NCI-H526 (cell line): ENCODE measurements at regions not wholly inside any gene's neighbourhood (a gene's known extent, or its start where the extent isn't known, plus 50 kb on each side); places are given as distances from the start of the nearest gene placed in this dataset.
A peak's percentile ranks its signal among the peaks of the same experiment; 100 is the strongest.

Source experiments
- DNase-seq, 2 experiments: peaks; one replicate each; lab custom pipeline; 2025; lab: John Stamatoyannopoulos, UW

DNA sequence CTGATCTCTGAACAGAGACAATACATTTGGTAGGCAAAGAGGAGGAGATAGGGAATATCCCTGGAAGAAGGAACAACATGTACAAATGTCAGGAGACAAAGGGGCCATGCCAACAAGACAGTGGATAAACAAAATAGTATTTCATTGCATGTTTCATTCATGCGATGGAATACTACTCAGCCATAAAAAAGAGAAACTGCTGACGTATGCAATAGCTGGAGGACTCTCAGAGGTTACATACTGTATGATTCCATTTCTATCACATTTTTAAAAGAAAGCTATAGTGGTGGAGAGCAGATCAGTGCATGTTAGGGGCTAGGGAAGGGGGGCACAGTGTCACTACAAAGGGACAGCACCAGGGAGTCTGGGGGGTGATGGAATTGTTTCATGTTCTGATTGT lies 572.9 kb upstream of the CADM1 start:
- DNase-seq = no peak

DNA sequence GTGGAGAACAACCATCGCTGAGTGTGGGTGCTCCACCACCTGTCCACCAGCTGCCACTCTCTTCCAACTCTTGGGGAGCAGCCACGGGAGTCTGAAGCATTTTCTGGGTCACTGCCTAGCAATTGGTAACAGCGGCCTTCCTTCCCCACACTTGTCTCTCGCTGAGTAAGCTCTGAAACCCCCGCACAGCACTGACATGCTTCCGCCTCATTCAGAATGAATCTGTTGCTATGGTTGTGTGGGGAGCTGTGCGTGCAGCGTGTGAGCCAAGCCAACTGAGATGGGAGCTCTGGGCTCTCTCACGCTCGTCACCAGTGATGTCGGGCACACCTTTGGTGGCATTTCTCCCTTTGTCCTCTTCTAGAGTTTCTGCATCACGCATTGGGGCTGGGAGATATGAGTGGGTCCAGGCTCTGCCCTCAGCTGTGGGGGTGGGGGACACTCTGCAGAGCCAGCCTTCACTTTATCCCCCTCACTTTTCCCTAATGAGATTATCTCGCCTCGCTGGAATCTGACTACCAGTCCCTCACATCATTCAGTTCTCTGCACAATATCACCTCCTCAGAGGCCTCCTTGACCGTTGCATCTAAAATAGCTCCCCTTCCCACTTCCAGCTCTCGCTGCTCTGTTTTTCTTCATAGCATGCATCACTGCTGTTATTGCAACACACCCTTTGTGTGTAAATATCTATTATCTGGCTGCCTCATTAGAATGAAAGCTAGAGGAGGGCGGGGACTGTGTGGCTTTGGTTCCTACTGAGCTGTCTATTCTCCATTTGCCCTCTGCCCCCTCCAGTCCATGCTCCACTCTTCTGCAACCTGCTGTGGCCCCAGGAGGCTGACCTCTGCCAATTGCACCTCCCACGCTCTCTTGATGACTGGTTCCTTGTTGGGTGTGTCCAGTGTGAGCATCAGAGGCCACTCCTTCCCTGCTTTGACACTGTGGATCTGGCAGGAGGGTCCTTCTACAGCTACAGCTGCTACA lies 569.9 kb upstream of the CADM1 start:
- no peak for DNase-seq

DNA sequence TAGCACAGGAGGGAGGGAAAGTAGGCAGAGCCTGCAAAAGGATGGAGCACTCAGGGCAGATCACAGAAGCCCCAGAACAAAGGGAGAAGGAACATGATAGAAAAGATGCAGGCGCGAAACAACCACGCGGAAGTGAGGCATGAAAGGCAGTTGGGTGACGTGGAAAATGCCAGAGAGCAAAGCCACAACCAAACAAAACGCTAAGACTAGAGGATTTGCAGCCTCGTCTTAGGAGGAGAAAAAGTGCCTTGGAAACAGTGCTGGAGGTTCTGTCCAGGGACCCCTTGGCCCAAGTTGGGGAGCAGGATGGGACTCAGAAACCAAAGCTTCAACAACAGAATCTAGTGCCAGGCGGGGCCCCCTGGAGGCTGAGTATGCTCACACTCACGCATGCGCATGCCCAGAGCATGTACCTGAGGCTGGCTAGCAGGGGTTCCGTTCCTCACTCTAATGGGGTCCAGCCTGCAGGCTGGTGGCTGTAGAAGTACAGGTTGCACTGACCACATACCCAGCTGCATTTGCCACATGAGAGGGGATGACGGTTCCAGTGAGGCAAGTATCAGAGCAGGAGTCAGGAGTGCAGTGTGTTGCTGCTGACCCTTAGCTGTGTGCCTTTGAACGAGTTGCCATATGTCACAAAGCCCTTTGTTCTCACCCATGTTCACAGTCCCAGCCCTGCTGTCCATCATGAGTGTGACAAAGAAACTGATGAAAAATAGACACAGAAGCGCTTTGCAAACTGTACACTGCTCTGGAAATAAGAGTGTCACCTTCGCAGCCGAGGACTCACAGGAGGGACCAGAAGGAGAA lies 568.6 kb upstream of the CADM1 start:
- DNase-seq = peak in 1 of 2 experiments; percentile 36

DNA sequence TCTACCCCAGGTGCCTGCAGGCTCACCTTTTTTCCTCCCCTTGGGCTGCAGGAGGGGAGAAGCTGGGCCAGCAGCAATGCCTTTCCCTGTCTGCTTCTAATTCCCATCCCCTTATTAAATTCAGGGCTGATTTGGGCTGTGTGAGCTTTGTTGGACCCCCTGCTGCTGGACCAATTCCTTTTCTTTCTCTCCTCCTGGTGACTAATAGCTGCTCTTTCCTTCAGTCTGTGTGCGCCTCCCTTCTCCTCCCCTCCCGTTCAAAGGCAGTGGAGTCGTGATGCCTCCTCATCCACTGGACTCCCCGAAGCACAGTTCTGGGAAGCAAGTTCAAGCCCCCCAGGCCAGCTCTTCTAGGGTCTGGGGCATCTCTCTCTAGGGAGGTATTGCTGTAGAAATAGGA lies 567.9 kb upstream of the CADM1 start:
- no peak for DNase-seq

DNA sequence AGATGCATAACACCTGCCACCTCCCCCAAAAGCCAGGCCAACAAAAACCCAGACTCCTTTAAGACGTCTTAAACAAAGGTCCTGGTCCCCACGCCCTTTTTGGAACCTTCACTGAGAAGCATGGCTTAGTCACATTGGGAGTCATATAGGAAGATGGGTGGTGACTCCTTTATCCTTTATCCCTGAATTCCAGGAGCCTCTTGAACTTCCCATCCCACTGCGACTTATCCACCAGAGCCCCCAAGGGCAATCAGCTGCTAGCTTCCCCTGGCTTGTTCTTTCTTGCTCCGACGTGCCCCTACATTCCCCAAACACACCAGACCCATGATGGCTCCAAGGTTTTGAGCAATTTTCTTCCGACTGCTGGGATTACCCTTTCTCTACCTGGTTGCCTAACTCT lies 567.0 kb upstream of the CADM1 start:
- no peak for DNase-seq

DNA sequence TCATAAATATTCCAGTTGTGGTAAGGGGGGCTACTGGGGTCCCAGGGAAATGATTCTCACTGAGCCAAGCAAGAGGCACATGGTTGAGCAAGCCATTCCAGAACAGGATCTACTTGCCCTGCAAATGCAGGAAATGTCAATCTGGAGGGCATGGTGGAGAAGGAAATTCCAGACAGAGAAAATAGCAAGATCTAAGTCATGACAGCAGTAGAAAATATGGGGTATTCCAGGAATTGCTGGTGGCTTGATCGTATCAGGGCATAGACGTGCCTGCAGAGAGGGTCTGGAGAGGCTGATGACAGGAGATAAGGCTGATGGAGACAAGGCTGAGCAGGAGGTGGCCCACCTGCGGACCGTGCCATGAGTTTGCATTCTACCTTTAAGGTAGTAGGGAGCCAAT lies 566.3 kb upstream of the CADM1 start:
- DNase-seq = no peak

DNA sequence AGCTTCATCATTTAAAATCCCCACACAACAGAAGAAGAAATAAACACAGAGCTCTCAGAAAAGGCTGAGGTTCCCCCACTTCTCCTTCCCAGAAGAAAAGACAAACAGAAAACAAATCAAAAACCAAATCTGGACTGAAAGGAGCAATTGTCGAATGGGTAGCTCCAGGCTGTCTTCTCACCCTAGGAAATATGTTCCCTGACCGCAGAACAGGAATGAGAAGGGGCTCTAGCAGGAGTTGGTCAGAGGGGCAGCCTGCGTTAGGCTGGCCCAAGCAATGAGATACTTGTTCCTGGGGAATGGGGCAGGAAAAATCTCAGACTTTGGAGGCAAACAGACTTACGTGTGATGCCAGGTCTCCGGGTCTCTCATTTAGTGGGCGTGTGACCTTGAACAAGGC lies 562.6 kb upstream of the CADM1 start:
- DNase-seq = no peak

DNA sequence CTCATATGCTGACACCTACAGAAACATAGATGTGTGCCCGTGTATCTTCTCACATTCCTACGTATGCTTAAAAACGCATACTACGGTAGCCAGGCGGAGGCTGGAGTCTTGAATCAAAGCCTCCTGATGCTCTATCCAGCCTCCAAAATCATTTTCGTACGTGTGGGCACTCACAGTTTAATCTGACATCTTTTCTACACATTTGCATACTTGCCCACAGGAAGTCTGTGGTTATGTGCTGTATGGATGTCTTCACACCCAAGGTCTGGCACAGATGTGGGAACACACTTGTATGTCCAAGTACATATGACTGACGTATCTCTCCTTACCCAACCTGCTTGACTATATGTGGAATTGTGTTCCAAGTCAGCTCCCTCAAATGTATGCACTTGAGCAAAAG lies 561.8 kb upstream of the CADM1 start:
- no peak for DNase-seq

DNA sequence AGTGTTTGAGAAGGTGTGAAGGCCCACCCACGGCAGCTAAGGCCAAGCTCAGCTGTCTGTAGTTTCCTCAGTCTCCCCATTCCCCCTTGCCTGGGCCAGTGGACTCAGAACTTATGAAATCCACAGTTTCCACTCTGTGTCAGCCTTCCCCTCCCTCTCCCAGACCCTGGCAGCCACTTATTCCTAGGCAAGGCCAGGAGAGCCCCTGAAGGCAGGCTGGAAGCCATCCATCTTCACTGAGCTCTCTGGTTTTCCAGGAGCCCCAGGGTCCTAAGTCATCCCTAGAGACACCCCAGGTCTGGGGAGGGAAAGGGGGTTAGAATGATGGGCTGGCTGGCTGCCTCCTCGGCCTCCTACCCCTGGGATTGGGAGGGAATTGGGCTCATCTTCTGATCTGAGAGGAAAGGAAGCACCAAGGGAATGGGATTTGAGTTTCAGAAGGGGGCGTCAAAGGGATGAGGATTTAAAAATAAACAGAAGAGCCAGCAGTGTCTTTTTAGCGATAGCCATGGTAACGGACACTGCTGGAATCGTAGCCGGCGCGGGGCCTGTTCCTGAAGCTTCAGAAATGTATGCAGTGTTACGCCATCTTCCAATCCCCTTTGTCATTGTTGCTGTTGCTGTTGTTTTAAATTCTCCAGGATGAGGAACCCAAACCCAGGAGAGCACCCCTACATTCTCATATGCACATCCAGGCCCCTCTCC lies 561.1 kb upstream of the CADM1 start:
- DNase-seq = no peak

DNA sequence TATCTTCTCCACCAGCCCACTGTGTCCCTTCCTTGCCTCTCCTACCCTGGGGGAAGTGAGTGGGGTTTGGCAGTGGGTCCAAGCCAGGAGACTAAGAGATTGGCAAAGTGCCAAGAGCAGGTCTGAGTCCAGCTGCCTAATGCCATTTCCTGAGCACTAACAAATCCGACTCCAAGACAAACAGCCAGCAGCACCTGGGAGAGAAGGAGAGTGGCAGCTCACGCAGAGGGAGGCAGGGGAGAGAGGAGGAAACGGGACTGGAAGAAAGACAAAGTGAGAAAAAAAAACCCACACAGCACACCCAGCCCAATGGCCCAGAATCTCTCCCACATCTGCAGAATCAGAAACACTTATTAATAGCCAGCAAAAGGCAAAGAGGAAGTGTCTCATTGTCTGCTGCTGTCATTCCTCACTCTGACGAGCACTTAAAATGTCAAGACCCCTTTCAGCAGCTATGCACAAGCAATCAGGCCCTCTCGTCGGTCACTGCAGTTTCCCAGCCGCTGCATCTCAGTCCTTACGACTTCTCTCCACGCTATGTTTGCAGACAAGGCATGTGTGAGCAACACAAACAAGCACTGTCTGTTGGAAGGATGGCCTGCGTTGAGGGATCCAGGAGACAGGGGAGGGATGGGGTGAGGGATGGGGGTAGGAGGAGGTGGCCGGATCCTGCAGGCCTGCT lies 558.4 kb upstream of the CADM1 start:
- peak in 1 of 2 experiments; percentile 25 for DNase-seq

DNA sequence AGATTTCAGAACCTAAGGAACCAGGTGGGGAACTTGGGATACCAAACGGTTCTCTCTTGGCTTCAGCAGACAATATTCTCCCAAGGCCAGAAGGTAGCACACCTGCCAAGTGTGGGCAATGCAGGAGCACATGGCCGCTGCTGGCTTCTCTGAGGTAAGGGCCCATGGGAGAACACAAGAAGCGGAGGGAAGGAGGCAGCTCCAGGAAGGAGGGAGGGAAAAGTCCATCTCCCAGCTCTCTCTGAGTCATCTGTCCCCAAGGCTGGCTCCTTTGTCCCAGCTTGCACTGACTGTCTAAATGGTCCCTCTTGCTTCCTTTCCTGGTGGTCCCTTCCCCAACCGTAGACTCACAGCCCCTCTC lies 557.9 kb upstream of the CADM1 start:
- DNase-seq = no peak

DNA sequence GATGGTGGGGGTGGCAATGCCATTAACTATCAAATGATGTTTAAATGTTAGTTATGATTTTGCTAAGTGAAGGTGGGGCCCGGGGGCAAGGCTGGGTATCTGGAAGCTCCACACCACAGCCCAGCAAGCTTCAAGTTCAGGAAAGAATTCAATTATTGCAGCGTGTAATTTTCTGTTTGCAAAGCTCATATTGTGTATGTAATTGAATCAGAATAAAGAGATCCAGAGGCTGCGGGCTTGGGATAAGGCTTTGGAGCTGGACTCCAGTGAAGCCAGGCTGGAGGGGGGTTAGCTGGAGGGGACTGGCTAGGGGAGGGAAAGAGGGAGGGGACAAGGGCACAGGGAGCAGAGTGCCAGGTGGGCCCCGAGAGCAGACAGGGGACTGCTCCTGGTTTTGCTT lies 557.1 kb upstream of the CADM1 start:
- DNase-seq = no peak

DNA sequence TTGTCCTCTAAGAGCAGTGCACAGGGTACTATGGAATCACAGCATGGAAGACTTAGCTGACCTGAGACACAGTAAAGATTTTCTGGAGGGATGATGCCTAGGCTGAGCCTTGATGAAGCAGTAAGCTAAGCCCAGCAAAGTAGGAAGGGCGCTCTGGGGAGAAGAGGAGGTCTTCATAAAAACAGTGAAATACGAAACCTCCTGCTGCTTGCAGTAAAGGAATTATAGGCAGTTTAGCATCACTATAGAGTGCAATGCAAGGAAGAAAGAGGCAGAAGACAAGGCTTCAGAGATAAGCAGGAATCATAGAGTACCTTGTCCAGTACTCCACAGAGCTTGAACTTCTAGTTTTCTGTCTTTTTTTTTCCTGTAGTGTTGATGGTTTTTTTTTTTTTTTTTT lies 555.7 kb upstream of the CADM1 start:
- DNase-seq = peak in 1 of 2 experiments; percentile 59

DNA sequence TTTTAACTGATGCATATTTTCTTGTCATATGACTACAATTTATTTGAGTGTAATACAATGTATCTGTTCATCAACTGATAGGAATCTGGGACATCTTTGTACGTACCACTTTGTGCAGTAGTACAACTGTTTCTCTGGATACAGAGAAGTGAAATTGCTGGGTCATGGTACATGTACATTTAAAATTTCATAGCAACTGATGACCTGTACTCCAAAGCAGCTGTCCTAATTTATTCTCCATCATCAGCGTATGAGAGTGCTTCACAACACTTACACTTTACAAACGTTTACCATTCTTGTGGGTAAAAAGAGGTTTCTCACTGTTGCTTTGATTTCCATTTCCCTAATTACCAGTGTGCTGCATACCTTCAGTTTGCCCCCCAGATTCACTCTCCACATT lies 552.8 kb upstream of the CADM1 start:
- no peak for DNase-seq

DNA sequence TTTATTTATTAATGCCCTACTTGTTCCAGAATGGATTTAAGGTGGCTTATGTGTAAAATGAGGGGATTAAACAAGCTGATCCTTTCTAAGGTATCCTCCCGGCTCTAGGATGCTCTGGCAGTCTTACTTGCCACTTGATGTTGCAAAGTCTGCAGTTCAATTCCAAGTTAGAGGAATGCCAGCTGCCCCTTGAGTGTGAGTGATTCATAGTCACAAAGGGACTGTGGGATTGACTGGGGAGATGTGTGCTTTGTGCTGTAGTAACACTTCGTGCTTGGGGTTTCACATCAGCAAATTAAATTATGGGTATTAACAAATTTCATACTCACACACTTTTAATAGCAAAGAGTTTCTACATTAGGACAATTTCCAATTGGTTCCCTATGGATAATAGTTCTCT lies 550.8 kb upstream of the CADM1 start:
- DNase-seq = no peak

DNA sequence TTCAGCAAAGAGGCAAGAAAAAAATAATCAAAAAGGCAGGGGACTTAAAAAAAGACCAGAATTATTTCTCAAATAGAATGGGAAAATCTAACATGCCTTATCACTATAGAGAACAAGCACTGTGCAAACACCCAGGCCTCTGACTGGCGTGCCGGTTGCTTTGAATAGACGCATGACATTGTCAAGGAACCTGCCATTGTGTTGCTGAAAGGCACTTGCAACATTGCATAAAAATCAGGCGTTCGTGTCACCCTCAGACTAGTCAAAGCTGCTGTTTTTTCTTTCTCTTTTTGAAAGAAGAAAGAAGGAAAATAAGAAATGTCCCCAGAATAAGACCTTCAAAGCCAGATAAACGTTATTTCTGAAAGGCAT lies 549.3 kb upstream of the CADM1 start:
- no peak for DNase-seq

DNA sequence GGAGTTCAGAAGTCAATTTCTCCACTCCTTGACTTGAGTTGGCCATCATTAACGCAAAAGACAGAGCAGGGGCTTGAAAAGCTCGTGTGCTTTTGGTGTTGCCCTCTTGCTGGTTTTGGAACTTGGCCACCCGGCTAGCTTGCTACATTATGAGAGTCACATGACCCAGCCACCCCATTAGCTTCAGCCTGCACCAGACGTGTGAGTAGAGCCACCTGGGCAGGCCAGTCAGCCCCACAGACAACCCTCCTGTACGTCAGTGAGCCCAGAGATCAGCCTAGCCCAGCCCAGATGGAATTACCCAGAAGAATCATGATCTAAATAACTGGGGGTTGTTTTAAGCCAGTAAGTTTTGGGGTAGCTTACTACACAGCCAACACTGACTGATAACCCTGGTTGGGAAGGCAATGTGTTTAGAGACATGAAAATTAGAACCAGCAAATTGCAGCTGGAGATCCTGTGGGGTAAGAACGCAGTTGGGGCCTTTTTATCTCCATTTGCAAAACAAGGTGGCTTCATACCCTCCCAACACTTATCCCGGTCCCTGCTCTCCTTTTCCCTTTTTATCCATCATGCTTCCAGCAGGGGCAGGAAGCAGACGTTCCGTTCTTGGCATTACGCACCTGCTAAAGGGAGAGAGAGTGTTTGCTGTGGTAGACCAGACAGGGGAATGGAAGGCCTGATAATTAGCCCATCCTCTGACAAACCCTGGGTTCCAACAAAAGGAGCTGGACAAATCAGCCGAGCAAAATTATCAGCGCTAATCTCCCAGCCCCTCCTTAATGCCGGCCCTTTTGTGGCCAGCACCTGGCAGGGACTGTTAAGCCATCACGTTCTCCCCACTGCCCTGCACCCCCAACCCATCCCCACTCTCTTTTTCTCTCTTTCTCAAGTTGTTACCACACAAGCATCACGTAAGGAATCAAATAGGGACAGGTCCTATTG lies 548.7 kb upstream of the CADM1 start:
- DNase-seq = no peak

DNA sequence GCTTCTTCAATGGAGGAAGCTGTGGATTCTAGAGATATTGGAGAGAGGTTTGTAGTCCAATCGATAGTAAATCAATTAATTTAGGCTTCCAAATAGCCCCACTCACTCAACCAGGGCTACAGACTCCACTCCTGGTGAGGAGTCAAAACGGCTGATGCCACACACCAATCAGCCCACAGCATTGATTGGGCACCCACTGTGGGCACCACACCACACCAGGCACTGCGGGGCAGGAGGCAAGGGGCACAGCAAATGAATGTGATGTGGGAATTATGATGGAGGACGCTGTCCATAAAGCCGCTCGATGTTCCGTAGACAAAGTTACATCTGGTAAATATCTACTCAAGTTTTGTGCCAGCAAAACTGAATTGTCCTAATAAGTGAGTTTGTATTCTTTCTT lies 547.3 kb upstream of the CADM1 start:
- DNase-seq = no peak

DNA sequence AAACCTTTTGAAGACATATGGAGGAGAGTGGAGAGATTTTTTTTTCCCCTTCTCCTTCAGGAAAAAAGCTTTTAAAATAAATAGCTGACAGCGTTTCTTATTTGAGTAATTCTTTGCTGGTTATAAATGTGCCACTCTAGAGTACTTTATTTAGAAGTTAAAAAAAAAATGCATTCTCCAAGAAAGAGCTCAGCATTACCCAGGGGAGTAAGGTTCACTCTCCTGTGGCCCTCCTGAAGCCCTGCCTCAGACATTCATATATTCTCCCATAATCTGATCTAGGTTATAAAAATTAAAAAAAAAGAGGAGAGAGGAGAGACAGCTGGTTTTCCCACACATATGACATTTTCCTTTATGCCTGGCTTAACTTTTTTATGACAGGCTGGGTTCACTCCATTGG lies 545.2 kb upstream of the CADM1 start:
- DNase-seq = no peak

DNA sequence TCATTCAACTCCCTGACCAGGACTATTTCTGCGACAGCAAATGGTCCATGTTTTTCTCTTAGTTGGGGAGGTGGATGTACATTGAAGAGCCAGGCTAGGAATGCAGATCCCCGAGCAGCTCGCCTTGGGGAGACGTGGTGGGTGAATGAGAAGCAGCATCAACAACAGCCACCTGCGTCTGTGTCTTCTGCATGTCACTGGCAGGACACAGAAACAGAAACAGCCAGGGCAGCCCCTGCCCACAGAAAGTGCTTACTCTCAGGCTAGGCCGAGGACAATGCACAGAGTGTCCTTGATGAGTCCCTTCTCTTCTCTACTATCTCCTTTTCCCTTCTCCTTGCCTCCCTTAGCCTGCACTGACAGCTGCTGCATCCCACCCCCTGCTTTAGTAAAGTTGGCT lies 541.9 kb upstream of the CADM1 start:
- no peak for DNase-seq

DNA sequence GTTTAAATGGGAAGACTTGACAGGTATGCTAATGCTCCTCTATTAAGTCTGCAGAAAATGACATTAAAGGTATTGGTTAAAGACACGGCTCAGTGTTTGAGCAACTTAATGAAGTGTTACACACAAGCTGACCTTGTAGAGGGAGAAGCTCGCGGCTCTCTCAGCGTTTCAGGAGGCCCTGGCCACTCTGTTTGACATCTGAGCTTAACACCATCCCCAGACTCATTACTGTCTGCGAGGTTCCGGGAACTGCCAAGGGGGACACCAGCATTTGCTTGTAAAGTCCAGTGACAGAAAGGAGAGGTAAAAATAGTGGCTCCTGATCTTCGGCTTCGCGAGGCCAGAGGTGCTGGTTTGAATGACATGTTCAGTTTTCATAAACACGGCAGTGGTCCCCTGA lies 540.7 kb upstream of the CADM1 start:
- no peak for DNase-seq
